MCF 10A (cell line): ENCODE measurements at regions not wholly inside any gene's neighbourhood (a gene's known extent, or its start where the extent isn't known, plus 50 kb on each side); places are given as distances from the start of the nearest gene placed in this dataset.
A peak's percentile ranks its signal among the peaks of the same experiment; 100 is the strongest.

Experiments used
- BruUV-seq: library from RNA; stranded (reverse); fragments of 400-500 nt; replicated peaks from 2 replicates; lab custom pipeline; 2021; lab: Mats Ljungman, UMichigan
- CTCF ChIA-PET: fragments of 300-600 bp; sonication (Branson Sonifier 250); formaldehyde crosslinking; extraction: SDS; loops from one replicate; lab custom pipeline; 2021; ENCODE audit warnings: antibody characterized with exemption, inconsistent platforms; lab: Yijun Ruan, JAX
- POLR2A ChIA-PET: fragments of 300-600, 350-650 bp; sonication (Branson Sonifier 250); formaldehyde crosslinking; extraction: SDS; loops from one replicate; lab custom pipeline; 2020; ENCODE audit warnings: antibody characterized with exemption, inconsistent platforms; lab: Yijun Ruan, JAX
- DNase-seq: peaks from one replicate; pipeline ENCODE4 v3.0.0-alpha.2; 2018; ENCODE audit not compliant: unreplicated experiment
- H3K27ac Mint-ChIP-seq: one replicate; pipeline ENCODE4 v1.8.0; 2022; ENCODE audit warnings: mild to moderate bottlenecking, low read depth, mixed read lengths; ENCODE audit not compliant: unreplicated experiment
- H3K27me3 Mint-ChIP-seq: one replicate; pipeline ENCODE4 v1.8.0; 2022; ENCODE audit warnings: mixed read lengths; ENCODE audit not compliant: insufficient read depth, unreplicated experiment
- H3K36me3 Mint-ChIP-seq: one replicate; pipeline ENCODE4 v1.8.0; 2022; ENCODE audit warnings: mild to moderate bottlenecking, moderate library complexity, mixed read lengths; ENCODE audit not compliant: insufficient read depth, unreplicated experiment
- H3K4me1 Mint-ChIP-seq: one replicate; pipeline ENCODE4 v1.8.0; 2022; ENCODE audit warnings: mixed read lengths; ENCODE audit not compliant: insufficient read depth, unreplicated experiment
- H3K4me3 Mint-ChIP-seq: one replicate; pipeline ENCODE4 v1.8.0; 2022; ENCODE audit warnings: mild to moderate bottlenecking, moderate library complexity, mixed read lengths; ENCODE audit not compliant: unreplicated experiment
- H3K9me3 Mint-ChIP-seq: one replicate; pipeline ENCODE4 v1.8.0; 2022; ENCODE audit warnings: mixed read lengths; ENCODE audit not compliant: unreplicated experiment
- intact Hi-C: fragments of 100-400 bp; cut with micrococcal nuclease; formaldehyde crosslinking; loops from 2 replicates; pipeline ENCODE4 v1.14.1; 2022
- TF ChIP-seq, protein P1 (sequence below): fragments of 200-600 bp; IDR thresholded peaks from one replicate; pipeline ENCODE4 v1.8.0; 2022; ENCODE audit warnings: antibody characterized with exemption, mild to moderate bottlenecking; ENCODE audit not compliant: unreplicated experiment

DNA sequence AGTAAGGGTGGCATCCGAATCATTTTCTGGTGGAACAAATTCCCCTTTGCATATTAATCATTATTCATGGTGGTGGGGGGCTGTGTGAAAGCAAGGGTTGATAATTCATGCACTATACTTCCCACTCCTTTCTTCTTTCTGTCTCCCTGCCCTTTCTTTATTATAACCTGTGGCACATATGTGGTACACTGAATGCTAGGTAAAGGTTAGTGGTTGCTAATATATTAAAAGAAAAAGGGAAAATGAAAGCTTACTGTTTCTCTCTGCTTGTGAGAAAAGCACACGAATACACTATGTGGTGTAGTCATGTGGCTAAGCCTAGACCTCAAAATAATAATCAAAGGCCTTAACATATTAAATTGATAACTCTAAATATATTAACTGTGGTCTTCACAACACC, 178.4 kb upstream of the RPS6KA3 start:
- POLR2A ChIA-PET: interaction anchor here (1.1 kb wide), 1 partner anchor 181 kb away, joined by 3 read pairs; no protein-coding TSS in a partner anchor
- CTCF ChIA-PET: no interaction called here

DNA sequence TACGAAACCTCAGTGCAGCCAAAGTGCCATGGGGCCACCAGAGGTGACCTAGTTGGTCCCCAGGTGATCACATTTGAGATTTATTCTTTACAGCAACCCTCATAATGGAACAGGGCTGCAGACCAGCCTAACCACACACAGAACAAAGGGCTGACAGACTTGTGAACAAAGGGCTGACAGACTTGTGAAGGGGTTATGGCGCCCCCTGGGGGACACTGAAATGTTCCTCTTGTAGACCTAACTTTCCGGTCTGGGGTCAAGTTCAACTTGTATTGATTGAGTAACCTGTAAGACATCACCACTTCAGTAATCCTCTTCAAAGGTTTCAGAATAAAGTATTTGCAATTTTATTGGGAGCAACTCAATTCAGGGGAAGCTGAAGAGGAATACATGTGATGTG, 175.9 kb upstream of the RPS6KA3 start:
- Mint-ChIP-seq H3K4me3 (no peak overlapping the region), H3K4me1 (no peaks in the 10 kb centered on the region), H3K27ac (no peak overlapping the region), H3K27me3 (peaks cover 21% of the 10 kb centered on the region), H3K36me3 (no peaks in the 10 kb centered on the region), H3K9me3 (no peaks in the 10 kb centered on the region)
- intact Hi-C loops: loop anchor here (1.0 to 10.0 kb wide), 4 partner anchors 189 to 538 kb away; partner anchors contain the start of gene EIF1AX
- CTCF ChIA-PET: interaction anchor here (0.6 to 1.0 kb wide), 5 partner anchors 14 to 510 kb away, joined by 3 to 5 read pairs (median 3); no protein-coding TSS in a partner anchor
- TF ChIP-seq, protein P1, sequence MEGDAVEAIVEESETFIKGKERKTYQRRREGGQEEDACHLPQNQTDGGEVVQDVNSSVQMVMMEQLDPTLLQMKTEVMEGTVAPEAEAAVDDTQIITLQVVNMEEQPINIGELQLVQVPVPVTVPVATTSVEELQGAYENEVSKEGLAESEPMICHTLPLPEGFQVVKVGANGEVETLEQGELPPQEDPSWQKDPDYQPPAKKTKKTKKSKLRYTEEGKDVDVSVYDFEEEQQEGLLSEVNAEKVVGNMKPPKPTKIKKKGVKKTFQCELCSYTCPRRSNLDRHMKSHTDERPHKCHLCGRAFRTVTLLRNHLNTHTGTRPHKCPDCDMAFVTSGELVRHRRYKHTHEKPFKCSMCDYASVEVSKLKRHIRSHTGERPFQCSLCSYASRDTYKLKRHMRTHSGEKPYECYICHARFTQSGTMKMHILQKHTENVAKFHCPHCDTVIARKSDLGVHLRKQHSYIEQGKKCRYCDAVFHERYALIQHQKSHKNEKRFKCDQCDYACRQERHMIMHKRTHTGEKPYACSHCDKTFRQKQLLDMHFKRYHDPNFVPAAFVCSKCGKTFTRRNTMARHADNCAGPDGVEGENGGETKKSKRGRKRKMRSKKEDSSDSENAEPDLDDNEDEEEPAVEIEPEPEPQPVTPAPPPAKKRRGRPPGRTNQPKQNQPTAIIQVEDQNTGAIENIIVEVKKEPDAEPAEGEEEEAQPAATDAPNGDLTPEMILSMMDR: peak; percentile 68
- BruUV-seq: no TSS peak
- POLR2A ChIA-PET: no interaction called here
- peak; percentile 82 for DNase-seq

More for the DNA sequence above, 178.4 kb upstream of the RPS6KA3 start:
- Mint-ChIP-seq H3K36me3 (no peaks in the 10 kb centered on the region), H3K27ac (no peak overlapping the region), H3K27me3 (peaks cover 43% of the 10 kb centered on the region), H3K4me3 (no peak overlapping the region), H3K4me1 (no peaks in the 10 kb centered on the region), H3K9me3 (no peaks in the 10 kb centered on the region)
- intact Hi-C loops: loop anchor here (10.0 kb wide), 2 partner anchors 380 to 540 kb away; no protein-coding TSS in a partner anchor
- TF ChIP-seq, protein P1: no peak
- BruUV-seq: no TSS peak
- no peak for DNase-seq

DNA sequence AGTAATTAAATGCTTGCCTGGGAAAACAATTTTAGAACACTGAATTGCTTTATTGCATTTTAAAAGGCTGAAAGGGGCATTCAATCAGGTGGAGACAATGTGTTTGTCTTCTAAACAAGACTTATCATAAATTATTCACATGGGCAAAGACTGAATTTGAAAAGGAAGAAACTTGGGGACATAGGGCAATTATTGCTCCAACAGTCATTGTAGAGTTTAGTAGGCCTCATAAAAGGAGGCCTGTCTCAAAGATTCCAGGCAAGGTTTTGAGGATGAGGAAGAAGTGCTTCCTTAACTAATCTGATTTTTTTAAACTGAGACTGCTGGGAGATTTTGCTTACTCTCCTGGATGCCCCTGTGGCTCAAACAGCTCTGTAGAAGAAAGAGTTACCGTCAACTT, 174.4 kb upstream of the RPS6KA3 start:
- CTCF ChIA-PET: interaction anchor here (2.2 kb wide), 1 partner anchor 188 kb away, joined by 9 read pairs; no protein-coding TSS in a partner anchor
- peaks cover 36% of the 10 kb centered on the region for H3K27me3 Mint-ChIP-seq
- intact Hi-C loops: loop anchor here (10.0 kb wide), 2 partner anchors 376 to 536 kb away; no protein-coding TSS in a partner anchor
- DNase-seq: no peak
- no TSS peak for BruUV-seq
- no peaks in the 10 kb centered on the region for H3K9me3 Mint-ChIP-seq
- POLR2A ChIA-PET: no interaction called here
- H3K4me1 Mint-ChIP-seq: no peaks in the 10 kb centered on the region
- TF ChIP-seq, protein P1: no peak
- H3K4me3 Mint-ChIP-seq: no peak overlapping the region
- H3K36me3 Mint-ChIP-seq: no peaks in the 10 kb centered on the region
- no peak overlapping the region for H3K27ac Mint-ChIP-seq

DNA sequence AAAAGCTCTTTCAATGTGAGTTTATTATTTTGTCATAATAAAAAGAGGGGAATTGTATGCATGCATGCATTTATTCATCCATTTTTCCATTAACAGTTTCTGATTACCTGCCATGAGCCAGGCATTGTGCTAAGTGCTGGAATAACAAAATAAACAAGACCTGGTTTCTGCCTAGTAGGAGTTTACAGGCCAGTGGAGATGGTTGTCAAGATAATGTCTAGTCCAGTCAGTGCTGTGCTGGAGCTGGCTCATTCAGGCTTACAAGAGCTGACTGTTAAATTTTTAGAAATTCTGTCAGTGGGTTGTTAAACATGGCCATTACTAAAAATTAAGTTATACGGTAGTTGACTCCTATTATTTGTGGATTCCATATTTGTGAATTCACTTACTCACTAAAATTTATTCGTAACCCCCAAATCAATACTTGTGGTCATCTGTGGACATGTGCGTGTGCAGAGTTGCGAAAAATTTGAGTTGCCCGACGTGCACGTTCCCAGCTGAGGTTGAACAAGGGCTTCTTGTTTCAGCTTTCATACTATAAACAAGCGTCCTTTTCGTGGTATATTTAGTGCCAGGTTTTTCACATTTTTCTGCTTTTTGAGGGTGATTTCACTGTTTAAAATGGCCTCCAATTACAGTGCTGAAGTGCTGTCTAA, 172.3 kb upstream of the RPS6KA3 start:
- no TSS peak for BruUV-seq
- DNase-seq: no peak
- Mint-ChIP-seq H3K36me3 (no peaks in the 10 kb centered on the region), H3K27me3 (peaks cover 56% of the 10 kb centered on the region), H3K4me3 (no peak overlapping the region), H3K4me1 (no peaks in the 10 kb centered on the region), H3K9me3 (no peaks in the 10 kb centered on the region), H3K27ac (no peak overlapping the region)
- ChIA-PET CTCF (interaction anchor here (0.6 to 1.6 kb wide), 4 partner anchors 52 to 1041 kb away, joined by 3 to 5 read pairs (median 4); no protein-coding TSS in a partner anchor), POLR2A (no interaction called here)
- TF ChIP-seq, protein P1: no peak
- intact Hi-C loops: no loop called here
